ENCODE measurements at regions not wholly inside any gene's neighbourhood (a gene's known extent, or its start where the extent isn't known, plus 50 kb on each side); places are given as distances from the start of the nearest gene placed in this dataset.

- DNase-seq (no peak), ATAC-seq (no peak)
- TF ChIP-seq CTCF (IDR thresholded peaks at IDR 0.05) = no peak
- no peaks in the 10 kb centered on the region for H3K9me3 ChIP-seq
- intact Hi-C loops (cut with DNase I) = no loop called here
- no peaks in the 10 kb centered on the region for H3K36me3 ChIP-seq (ENCODE audit: insufficient read depth in 1 of 2, low read depth in 1 of 2)
- WGBS, 3 donors = 40 to 54% (median 49%) methylated on average over 2 of the region's 2 CpGs
- H3K27ac ChIP-seq = no peak overlapping the region
- peaks cover 2% of the 10 kb centered on the region for H3K4me1 ChIP-seq
- H3K27me3 ChIP-seq (ENCODE audit: insufficient read depth in 3 of 3, low read length in 2 of 3) = no peaks in the 10 kb centered on the region
- H3K4me3 ChIP-seq = no peak overlapping the region
Observed at GRCh38 chr12:45663455-45663854, 66.1 kb upstream of the ARID2 start.

GRCh38 chr12:45665941-45666340 is 63.6 kb upstream of the ARID2 start:
- no peaks in the 10 kb centered on the region for H3K36me3 ChIP-seq (ENCODE audit: insufficient read depth in 1 of 2, low read depth in 1 of 2)
- intact Hi-C loops (cut with DNase I) = no loop called here
- no peak overlapping the region for H3K27ac ChIP-seq
- DNase-seq (no peak), ATAC-seq (no peak)
- H3K4me3 ChIP-seq = no peak overlapping the region
- WGBS, 3 donors = 62 to 72% (median 63%) methylated on average over 1 of the region's 1 CpG
- H3K27me3 ChIP-seq (ENCODE audit: insufficient read depth in 3 of 3, low read length in 2 of 3) = no peaks in the 10 kb centered on the region
- peaks cover 15% of the 10 kb centered on the region for H3K4me1 ChIP-seq
- no peaks in the 10 kb centered on the region for H3K9me3 ChIP-seq
- TF ChIP-seq CTCF (IDR thresholded peaks at IDR 0.05) = no peak

DNA sequence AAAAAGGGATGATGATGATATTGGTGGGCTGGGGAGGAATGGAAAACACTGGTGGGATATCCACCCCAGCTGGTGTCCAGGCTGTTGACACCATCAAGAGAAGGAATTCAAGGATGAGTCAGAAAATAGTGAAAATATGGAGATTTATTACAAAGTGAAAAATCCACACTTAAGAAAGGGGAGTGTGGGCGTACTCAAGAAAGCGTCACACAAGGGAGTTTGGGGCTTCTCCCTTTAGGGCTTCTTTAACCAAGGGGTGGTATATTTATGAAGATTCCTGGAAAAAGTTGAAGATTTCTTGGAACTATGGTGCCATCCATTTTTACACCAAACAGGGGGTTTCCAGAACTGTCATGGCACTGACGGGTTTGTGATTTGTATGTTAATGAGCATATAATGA is 63.1 kb upstream of the ARID2 start:
- intact Hi-C loops (cut with DNase I) = no loop called here
- Histone ChIP-seq H3K36me3 (ENCODE audit: insufficient read depth in 1 of 2, low read depth in 1 of 2) (no peaks in the 10 kb centered on the region), H3K9me3 (no peaks in the 10 kb centered on the region), H3K4me1 (peaks cover 16% of the 10 kb centered on the region), H3K27me3 (ENCODE audit: insufficient read depth in 3 of 3, low read length in 2 of 3) (no peaks in the 10 kb centered on the region), H3K4me3 (no peak overlapping the region), H3K27ac (no peak overlapping the region)
- ATAC-seq (no peak), DNase-seq (no peak)
- WGBS, 3 donors = 92 to 98% (median 94%) methylated on average over 3 of the region's 3 CpGs
- no peak for TF ChIP-seq CTCF (IDR thresholded peaks at IDR 0.05)

GRCh38 chr12:45666816-45667215 is 62.7 kb upstream of the ARID2 start:
- no peaks in the 10 kb centered on the region for H3K9me3 ChIP-seq
- no peak overlapping the region for H3K27ac ChIP-seq
- 91 to 98% (median 92%) methylated on average over 2 of the region's 2 CpGs for WGBS, 3 donors
- no peak overlapping the region for H3K4me3 ChIP-seq
- H3K4me1 ChIP-seq = peaks cover 20% of the 10 kb centered on the region
- DNase-seq = no peak
- intact Hi-C loops (cut with DNase I) = no loop called here
- TF ChIP-seq CTCF (IDR thresholded peaks at IDR 0.05) = no peak
- H3K36me3 ChIP-seq (ENCODE audit: insufficient read depth in 1 of 2, low read depth in 1 of 2) = no peaks in the 10 kb centered on the region
- no peak for ATAC-seq
- no peaks in the 10 kb centered on the region for H3K27me3 ChIP-seq (ENCODE audit: insufficient read depth in 3 of 3, low read length in 2 of 3)

- intact Hi-C loops (cut with DNase I) = no loop called here
Observed at GRCh38 chr12:45667761-45668160, 61.7 kb upstream of the ARID2 start.

More at GRCh38 chr12:45667761-45668160, 61.7 kb upstream of the ARID2 start:
- DNase-seq (no peak), ATAC-seq (no peak)
- H3K36me3 ChIP-seq (ENCODE audit: insufficient read depth in 1 of 2, low read depth in 1 of 2) = no peaks in the 10 kb centered on the region
- H3K4me1 ChIP-seq = peaks cover 25% of the 10 kb centered on the region
- no peaks in the 10 kb centered on the region for H3K27me3 ChIP-seq (ENCODE audit: insufficient read depth in 3 of 3, low read length in 2 of 3)
- WGBS, 3 donors = 77 to 93% (median 89%) methylated on average over 2 of the region's 2 CpGs
- no peaks in the 10 kb centered on the region for H3K9me3 ChIP-seq
- no peak overlapping the region for H3K27ac ChIP-seq
- no peak for TF ChIP-seq CTCF (IDR thresholded peaks at IDR 0.05)
- no peak overlapping the region for H3K4me3 ChIP-seq
